SJCRH30 (cell line): ENCODE measurements at regions not wholly inside any gene's neighbourhood (a gene's known extent, or its start where the extent isn't known, plus 50 kb on each side); places are given as distances from the start of the nearest gene placed in this dataset.
A peak's percentile ranks its signal among the peaks of the same experiment; 100 is the strongest.

Source experiments
- DNase-seq, 2 experiments: peaks; one replicate each; pipeline ENCODE4 v3.0.0-alpha.2; 2015 to 2020
- H3K27ac ChIP-seq: fragments of 250-450 bp; sonication (Bioruptor Pico); 2 replicates; pipeline ENCODE4 v1.5.1; 2020; ENCODE audit warnings: mild to moderate bottlenecking, moderate library complexity
- H3K27me3 ChIP-seq: fragments of 250-450 bp; sonication (Bioruptor Pico); 2 replicates; pipeline ENCODE4 v1.5.1; 2020; ENCODE audit warnings: mild to moderate bottlenecking, moderate library complexity
- H3K36me3 ChIP-seq: fragments of 250-450 bp; sonication (Bioruptor Pico); 2 replicates; pipeline ENCODE4 v1.5.1; 2020; ENCODE audit warnings: mild to moderate bottlenecking, moderate library complexity
- H3K4me1 ChIP-seq: fragments of 250-450 bp; sonication (Bioruptor Pico); 2 replicates; pipeline ENCODE4 v1.5.1; 2020; ENCODE audit warnings: mild to moderate bottlenecking, moderate library complexity
- H3K4me3 ChIP-seq: fragments of 250-450 bp; sonication (Bioruptor Pico); 2 replicates; pipeline ENCODE4 v1.5.1; 2020; ENCODE audit warnings: mild to moderate bottlenecking, moderate library complexity
- H3K9me3 ChIP-seq: fragments of 250-450 bp; sonication (Bioruptor Pico); replicated peaks from 2 replicates; pipeline ENCODE4 v1.5.1; 2020; ENCODE audit warnings: mild to moderate bottlenecking, moderate library complexity

GRCh38 chr4:168028568-168028967 is 63.8 kb upstream of the ANXA10 start:
- H3K9me3 ChIP-seq = peaks cover 3% of the 10 kb centered on the region
- no peak overlapping the region for H3K27ac ChIP-seq
- no peaks in the 10 kb centered on the region for H3K36me3 ChIP-seq
- no peak overlapping the region for H3K4me3 ChIP-seq
- H3K27me3 ChIP-seq = no peaks in the 10 kb centered on the region
- peaks cover 7% of the 10 kb centered on the region for H3K4me1 ChIP-seq
- DNase-seq = peak; percentile 9 to 48

GRCh38 chr4:168028970-168029597 is 63.3 kb upstream of the ANXA10 start:
- Histone ChIP-seq H3K9me3 (peaks cover 3% of the 10 kb centered on the region), H3K4me3 (no peak overlapping the region), H3K27me3 (no peaks in the 10 kb centered on the region), H3K4me1 (peaks cover 7% of the 10 kb centered on the region), H3K27ac (peak overlapping the region; percentile 37), H3K36me3 (no peaks in the 10 kb centered on the region)
- DNase-seq = peak; percentile 71 to 79

DNA sequence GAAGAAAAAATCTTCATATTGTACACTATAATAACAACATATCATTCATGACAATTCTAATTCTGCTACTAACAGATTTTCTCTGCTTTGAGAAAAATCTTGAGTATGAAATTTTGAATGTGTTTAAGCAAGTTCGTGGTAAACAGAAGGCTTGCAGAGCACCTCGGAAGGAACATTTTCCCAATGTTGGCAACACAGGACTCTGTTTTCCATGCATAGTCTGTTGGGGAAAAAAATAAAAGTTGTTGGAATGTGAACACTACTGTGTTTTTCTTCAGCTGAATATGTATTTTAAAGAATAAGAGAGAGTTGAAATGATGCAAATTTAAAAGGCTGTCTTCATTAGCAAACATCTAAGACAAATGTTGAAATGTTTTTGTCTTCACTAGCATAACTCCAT is 54.7 kb upstream of the ANXA10 start:
- Histone ChIP-seq H3K27me3 (no peaks in the 10 kb centered on the region), H3K27ac (no peak overlapping the region), H3K4me3 (no peak overlapping the region), H3K9me3 (no peaks in the 10 kb centered on the region), H3K4me1 (no peaks in the 10 kb centered on the region), H3K36me3 (no peaks in the 10 kb centered on the region)
- no peak for DNase-seq

- no peaks in the 10 kb centered on the region for H3K9me3 ChIP-seq
- DNase-seq = no peak
- H3K27me3 ChIP-seq = no peaks in the 10 kb centered on the region
- H3K4me3 ChIP-seq = no peak overlapping the region
- no peaks in the 10 kb centered on the region for H3K36me3 ChIP-seq
- no peaks in the 10 kb centered on the region for H3K4me1 ChIP-seq
- no peak overlapping the region for H3K27ac ChIP-seq
Observed at GRCh38 chr4:168039593-168039992, 52.7 kb upstream of the ANXA10 start.
